ENCODE measurements at regions not wholly inside any gene's neighbourhood (a gene's known extent, or its start where the extent isn't known, plus 50 kb on each side); places are given as distances from the start of the nearest gene placed in this dataset.
"Not testable (repeated sequence)": the region's sequence is repeated elsewhere in the genome, so short reads cannot be mapped to it uniquely, and the experiment has no call there.

- no peak for TF ChIP-seq CTCF (IDR thresholded peaks at IDR 0.05; ENCODE audit: insufficient read depth, low read depth, low read length, missing control alignments)
- H3K4me3 ChIP-seq (ENCODE audit: low read depth, low read length), result no peak overlapping the region
- no peak for DNase-seq (ENCODE audit: low read depth)
Measured at GRCh38 chr4:93911671-93912070, 83.1 kb downstream of the ATOH1 start.

DNA sequence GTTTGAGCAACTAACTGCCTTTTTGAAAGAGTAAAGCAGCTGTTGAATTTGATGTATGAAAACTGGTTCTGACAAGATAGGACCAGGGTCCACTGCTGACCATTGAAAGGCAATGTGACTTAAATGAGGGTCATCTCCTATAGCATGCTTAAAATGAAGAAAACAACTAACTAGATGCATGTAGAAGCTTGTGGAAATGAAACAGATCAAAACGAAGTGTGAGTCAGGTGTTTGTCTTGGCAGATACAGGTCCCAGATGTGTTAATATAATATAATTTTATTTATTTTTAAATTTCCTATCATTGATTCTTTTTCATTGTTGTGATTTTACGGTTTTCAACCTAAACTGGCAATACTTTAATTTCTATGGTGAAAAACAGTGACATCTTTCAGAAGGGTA lies 83.6 kb downstream of the ATOH1 start:
- no peak overlapping the region for H3K4me3 ChIP-seq (ENCODE audit: low read depth, low read length)
- no peak for TF ChIP-seq CTCF (IDR thresholded peaks at IDR 0.05; ENCODE audit: insufficient read depth, low read depth, low read length, missing control alignments)
- no peak for DNase-seq (ENCODE audit: low read depth)

GRCh38 chr4:93918856-93919255 lies 90.3 kb downstream of the ATOH1 start:
- TF ChIP-seq CTCF (IDR thresholded peaks at IDR 0.05; ENCODE audit: insufficient read depth, low read depth, low read length, missing control alignments), result no peak
- DNase-seq (ENCODE audit: low read depth), result no peak
- no peak overlapping the region for H3K4me3 ChIP-seq (ENCODE audit: low read depth, low read length)

DNA sequence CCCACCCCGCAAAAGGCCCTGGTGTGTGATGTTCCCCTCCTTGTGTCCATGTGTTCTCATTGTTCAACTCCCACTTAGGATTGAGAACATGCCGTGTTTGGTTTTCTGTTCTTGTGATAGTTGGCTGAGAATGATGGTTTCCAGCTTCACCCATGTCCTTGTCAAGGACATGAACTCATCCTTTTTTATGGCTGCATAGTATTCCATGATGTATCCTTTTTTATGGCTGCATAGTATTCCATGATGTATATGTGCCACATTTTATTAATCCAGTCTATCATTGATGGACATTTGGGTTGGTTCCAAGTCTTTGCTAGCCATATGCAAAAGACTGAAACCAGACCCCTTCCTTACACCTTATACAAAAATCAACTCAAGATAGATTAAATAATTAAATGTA lies 95.0 kb downstream of the ATOH1 start:
- DNase-seq (ENCODE audit: low read depth), result not testable (repeated sequence)

DNA sequence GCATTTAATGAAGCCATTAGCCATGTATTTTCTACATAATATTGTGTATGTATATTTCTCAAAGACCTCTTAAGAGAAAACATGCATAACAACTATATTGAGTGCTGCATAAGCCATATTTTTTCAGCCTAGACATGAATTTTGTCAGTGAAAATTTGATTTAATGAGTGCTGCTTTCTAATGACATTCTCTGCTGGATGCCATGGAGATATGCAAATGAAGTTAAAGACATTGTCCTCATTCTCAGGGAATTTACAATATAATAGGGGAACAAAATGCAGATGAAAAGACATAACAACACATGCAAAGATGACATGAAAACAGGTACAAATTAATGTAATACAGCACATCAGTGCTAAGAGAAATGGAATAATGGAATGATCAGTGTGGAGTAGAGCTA lies 118.7 kb downstream of the ATOH1 start:
- no peak for TF ChIP-seq CTCF (IDR thresholded peaks at IDR 0.05; ENCODE audit: insufficient read depth, low read depth, low read length, missing control alignments)
- no peak overlapping the region for H3K4me3 ChIP-seq (ENCODE audit: low read depth, low read length)

More for the DNA sequence above, 95.0 kb downstream of the ATOH1 start:
- not testable (repeated sequence) for H3K4me3 ChIP-seq (ENCODE audit: low read depth, low read length)

GRCh38 chr4:93950239-93950638 lies 121.7 kb downstream of the ATOH1 start:
- not testable (repeated sequence) for DNase-seq (ENCODE audit: low read depth); H3K4me3 ChIP-seq (ENCODE audit: low read depth, low read length)

More for the DNA sequence above, 118.7 kb downstream of the ATOH1 start:
- DNase-seq (ENCODE audit: low read depth), result no peak

GRCh38 chr4:93957186-93957585 lies 128.6 kb downstream of the ATOH1 start:
- no peak for DNase-seq (ENCODE audit: low read depth)
- no peak for TF ChIP-seq CTCF (IDR thresholded peaks at IDR 0.05; ENCODE audit: insufficient read depth, low read depth, low read length, missing control alignments)
- H3K4me3 ChIP-seq (ENCODE audit: low read depth, low read length), result no peak overlapping the region

- TF ChIP-seq CTCF (IDR thresholded peaks at IDR 0.05; ENCODE audit: insufficient read depth, low read depth, low read length, missing control alignments), result no peak
- no peak overlapping the region for H3K4me3 ChIP-seq (ENCODE audit: low read depth, low read length)
- DNase-seq (ENCODE audit: low read depth), result no peak
Measured at GRCh38 chr4:93960450-93960849, 131.9 kb downstream of the ATOH1 start.

Measured in GM12865 (cell line).